ENCODE measurements at regions not wholly inside any gene's neighbourhood (a gene's known extent, or its start where the extent isn't known, plus 50 kb on each side); places are given as distances from the start of the nearest gene placed in this dataset.

- TF ChIP-seq CTCF (conservative IDR thresholded peaks at IDR 0.05 in 1 of 2, IDR thresholded peaks at IDR 0.05 in 1 of 2; ENCODE audit: low read depth in 1 of 2, low read length in 2 of 2) (no peak), EZH2 (IDR thresholded peaks at IDR 0.05; ENCODE audit: low read length, missing control alignments) (no peak)
Measured at GRCh38 chr10:3549118-3549517, 235.9 kb downstream of the KLF6 start.
